ENCODE measurements at regions not wholly inside any gene's neighbourhood (a gene's known extent, or its start where the extent isn't known, plus 50 kb on each side); places are given as distances from the start of the nearest gene placed in this dataset.

GRCh38 chr18:22667616-22668422 lies 250.1 kb upstream of the CTAGE1 start:
- H3K56ac ChIP-seq (ENCODE audit: low read length) = no peak overlapping the region
- no peak overlapping the region for H3K4ac ChIP-seq (ENCODE audit: low read depth, low read length)
- no peak for DNase-seq
- no peak overlapping the region for H3K23ac ChIP-seq (ENCODE audit: low read length)
- H3K27ac ChIP-seq (ENCODE audit: low read depth, low read length) = no peak overlapping the region
- no peak overlapping the region for H3K9ac ChIP-seq (ENCODE audit: low read length)
- no peaks in the 10 kb centered on the region for H3K36me3 ChIP-seq (ENCODE audit: control insufficient read depth, insufficient read depth, low read length)
- H3K27me3 ChIP-seq (ENCODE audit: insufficient read depth, low read length, poor library complexity) = no peaks in the 10 kb centered on the region
- WGBS (ENCODE audit: extremely low coverage, insufficient coverage, low lambda C conversion rate) = no CpG with 5 or more reads among the region's 8 CpGs
- no peak overlapping the region for H4K8ac ChIP-seq (ENCODE audit: low read depth, low read length)
- no peaks in the 10 kb centered on the region for H3K79me1 ChIP-seq (ENCODE audit: low read length)
- H4K5ac ChIP-seq (ENCODE audit: low read length) = no peak overlapping the region
- no peak overlapping the region for H2BK120ac ChIP-seq (ENCODE audit: low read depth, low read length)
- no peaks in the 10 kb centered on the region for H3K4me1 ChIP-seq (ENCODE audit: control insufficient read depth, low read depth, low read length)
- H3K79me2 ChIP-seq (ENCODE audit: control insufficient read depth, insufficient read depth, low read length) = no peaks in the 10 kb centered on the region
- no peak overlapping the region for H3K18ac ChIP-seq (ENCODE audit: low read length)
- no peak overlapping the region for H3K4me3 ChIP-seq (ENCODE audit: low read length)
- no peak overlapping the region for H2AK5ac ChIP-seq (ENCODE audit: low read length)
- H2BK15ac ChIP-seq (replicated peaks; ENCODE audit: low read depth) = no peak overlapping the region
- H2BK5ac ChIP-seq (ENCODE audit: low read length) = no peak overlapping the region
- H3K4me2 ChIP-seq (ENCODE audit: low read length) = no peak overlapping the region

GRCh38 chr18:22668496-22668895 lies 250.8 kb upstream of the CTAGE1 start:
- no peaks in the 10 kb centered on the region for H3K79me2 ChIP-seq (ENCODE audit: control insufficient read depth, insufficient read depth, low read length)
- WGBS (ENCODE audit: extremely low coverage, insufficient coverage, low lambda C conversion rate) = no CpG with 5 or more reads among the region's 2 CpGs

DNA sequence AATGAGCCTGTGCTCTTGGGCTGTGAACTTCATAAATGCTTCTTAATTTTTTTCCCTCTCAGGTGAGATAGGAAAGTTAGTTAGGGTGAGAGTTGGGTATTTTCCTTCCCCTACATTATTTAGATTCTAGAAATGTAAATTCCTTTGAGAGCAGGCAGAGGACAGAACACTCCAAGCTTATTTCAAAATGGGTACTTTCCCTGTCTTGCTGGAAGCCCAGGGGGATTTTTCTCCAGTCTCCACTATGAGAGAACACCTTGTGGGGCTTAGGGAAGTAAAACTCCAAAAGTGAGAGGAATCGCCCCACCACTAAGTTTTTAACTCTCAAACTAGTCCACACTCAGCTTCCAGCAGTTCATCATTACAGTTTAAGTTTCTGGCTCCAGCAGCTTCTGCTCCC lies 253.2 kb upstream of the CTAGE1 start:
- Histone ChIP-seq H3K23ac (ENCODE audit: low read length) (no peak overlapping the region), H4K8ac (ENCODE audit: low read depth, low read length) (no peak overlapping the region), H3K4ac (ENCODE audit: low read depth, low read length) (no peak overlapping the region), H2BK15ac (replicated peaks; ENCODE audit: low read depth) (no peak overlapping the region), H2AK5ac (ENCODE audit: low read length) (no peak overlapping the region), H3K4me2 (ENCODE audit: low read length) (no peak overlapping the region), H2BK120ac (ENCODE audit: low read depth, low read length) (no peak overlapping the region), H4K5ac (ENCODE audit: low read length) (no peak overlapping the region), H3K18ac (ENCODE audit: low read length) (no peak overlapping the region), H3K27me3 (ENCODE audit: insufficient read depth, low read length, poor library complexity) (no peaks in the 10 kb centered on the region), H3K56ac (ENCODE audit: low read length) (no peak overlapping the region), H2BK5ac (ENCODE audit: low read length) (no peak overlapping the region), H3K4me3 (ENCODE audit: low read length) (no peak overlapping the region), H3K36me3 (ENCODE audit: control insufficient read depth, insufficient read depth, low read length) (no peaks in the 10 kb centered on the region), H3K79me1 (ENCODE audit: low read length) (no peaks in the 10 kb centered on the region), H3K9ac (ENCODE audit: low read length) (no peak overlapping the region), H3K79me2 (ENCODE audit: control insufficient read depth, insufficient read depth, low read length) (no peaks in the 10 kb centered on the region), H3K4me1 (ENCODE audit: control insufficient read depth, low read depth, low read length) (no peaks in the 10 kb centered on the region), H3K27ac (ENCODE audit: low read depth, low read length) (no peak overlapping the region)
- DNase-seq = no peak
- WGBS (ENCODE audit: extremely low coverage, insufficient coverage, low lambda C conversion rate) = no CpG with 5 or more reads among the region's 1 CpG

More at GRCh38 chr18:22668496-22668895, 250.8 kb upstream of the CTAGE1 start:
- Histone ChIP-seq H3K23ac (ENCODE audit: low read length) (no peak overlapping the region), H2BK120ac (ENCODE audit: low read depth, low read length) (no peak overlapping the region), H3K27me3 (ENCODE audit: insufficient read depth, low read length, poor library complexity) (no peaks in the 10 kb centered on the region), H2BK5ac (ENCODE audit: low read length) (no peak overlapping the region), H4K5ac (ENCODE audit: low read length) (no peak overlapping the region), H3K18ac (ENCODE audit: low read length) (no peak overlapping the region), H3K4me3 (ENCODE audit: low read length) (no peak overlapping the region), H3K36me3 (ENCODE audit: control insufficient read depth, insufficient read depth, low read length) (no peaks in the 10 kb centered on the region), H2AK5ac (ENCODE audit: low read length) (no peak overlapping the region), H3K4me2 (ENCODE audit: low read length) (no peak overlapping the region), H4K8ac (ENCODE audit: low read depth, low read length) (no peak overlapping the region), H3K79me1 (ENCODE audit: low read length) (no peaks in the 10 kb centered on the region), H3K56ac (ENCODE audit: low read length) (no peak overlapping the region), H3K27ac (ENCODE audit: low read depth, low read length) (no peak overlapping the region), H3K9ac (ENCODE audit: low read length) (no peak overlapping the region), H2BK15ac (replicated peaks; ENCODE audit: low read depth) (no peak overlapping the region), H3K4me1 (ENCODE audit: control insufficient read depth, low read depth, low read length) (no peaks in the 10 kb centered on the region), H3K4ac (ENCODE audit: low read depth, low read length) (no peak overlapping the region)
- DNase-seq = no peak

GRCh38 chr18:22673182-22673862 lies 255.6 kb upstream of the CTAGE1 start:
- no peak overlapping the region for H3K27ac ChIP-seq (ENCODE audit: low read depth, low read length)
- WGBS (ENCODE audit: extremely low coverage, insufficient coverage, low lambda C conversion rate) = no CpG with 5 or more reads among the region's 3 CpGs

GRCh38 chr18:22674272-22674671 lies 256.6 kb upstream of the CTAGE1 start:
- no peak overlapping the region for H3K27ac ChIP-seq (ENCODE audit: low read depth, low read length)
- DNase-seq = peak; percentile 33

More at GRCh38 chr18:22673182-22673862, 255.6 kb upstream of the CTAGE1 start:
- Histone ChIP-seq H3K4me2 (ENCODE audit: low read length) (no peak overlapping the region), H2BK5ac (ENCODE audit: low read length) (no peak overlapping the region), H2BK120ac (ENCODE audit: low read depth, low read length) (no peak overlapping the region), H3K36me3 (ENCODE audit: control insufficient read depth, insufficient read depth, low read length) (no peaks in the 10 kb centered on the region), H3K79me1 (ENCODE audit: low read length) (no peaks in the 10 kb centered on the region), H2AK5ac (ENCODE audit: low read length) (no peak overlapping the region), H3K23ac (ENCODE audit: low read length) (no peak overlapping the region), H3K27me3 (ENCODE audit: insufficient read depth, low read length, poor library complexity) (no peaks in the 10 kb centered on the region), H4K5ac (ENCODE audit: low read length) (no peak overlapping the region), H3K79me2 (ENCODE audit: control insufficient read depth, insufficient read depth, low read length) (no peaks in the 10 kb centered on the region), H3K18ac (ENCODE audit: low read length) (no peak overlapping the region), H2BK15ac (replicated peaks; ENCODE audit: low read depth) (no peak overlapping the region), H3K4me3 (ENCODE audit: low read length) (no peak overlapping the region), H3K4me1 (ENCODE audit: control insufficient read depth, low read depth, low read length) (no peaks in the 10 kb centered on the region), H3K9ac (ENCODE audit: low read length) (no peak overlapping the region), H3K56ac (ENCODE audit: low read length) (no peak overlapping the region), H3K4ac (ENCODE audit: low read depth, low read length) (no peak overlapping the region), H4K8ac (ENCODE audit: low read depth, low read length) (no peak overlapping the region)
- DNase-seq = no peak

More at GRCh38 chr18:22674272-22674671, 256.6 kb upstream of the CTAGE1 start:
- H4K5ac ChIP-seq (ENCODE audit: low read length) = no peak overlapping the region
- no peak overlapping the region for H4K8ac ChIP-seq (ENCODE audit: low read depth, low read length)
- no peaks in the 10 kb centered on the region for H3K79me1 ChIP-seq (ENCODE audit: low read length)
- H3K79me2 ChIP-seq (ENCODE audit: control insufficient read depth, insufficient read depth, low read length) = no peaks in the 10 kb centered on the region
- whole genome bisulfite sequencing (ENCODE audit: extremely low coverage, insufficient coverage, low lambda C conversion rate) = no CpG with 5 or more reads among the region's 3 CpGs
- H3K36me3 ChIP-seq (ENCODE audit: control insufficient read depth, insufficient read depth, low read length) = no peaks in the 10 kb centered on the region
- no peaks in the 10 kb centered on the region for H3K4me1 ChIP-seq (ENCODE audit: control insufficient read depth, low read depth, low read length)
- H3K18ac ChIP-seq (ENCODE audit: low read length) = no peak overlapping the region
- H3K56ac ChIP-seq (ENCODE audit: low read length) = no peak overlapping the region
- no peak overlapping the region for H2BK120ac ChIP-seq (ENCODE audit: low read depth, low read length)
- H2AK5ac ChIP-seq (ENCODE audit: low read length) = no peak overlapping the region
- no peaks in the 10 kb centered on the region for H3K27me3 ChIP-seq (ENCODE audit: insufficient read depth, low read length, poor library complexity)
- H3K23ac ChIP-seq (ENCODE audit: low read length) = no peak overlapping the region
- no peak overlapping the region for H3K9ac ChIP-seq (ENCODE audit: low read length)
- no peak overlapping the region for H3K4ac ChIP-seq (ENCODE audit: low read depth, low read length)
- no peak overlapping the region for H3K4me2 ChIP-seq (ENCODE audit: low read length)
- no peak overlapping the region for H3K4me3 ChIP-seq (ENCODE audit: low read length)
- H2BK5ac ChIP-seq (ENCODE audit: low read length) = no peak overlapping the region
- H2BK15ac ChIP-seq (replicated peaks; ENCODE audit: low read depth) = no peak overlapping the region

Measured in mesendoderm (in vitro differentiated cells).